Astrocyte of the spinal cord (primary cell): ENCODE measurements at regions not wholly inside any gene's neighbourhood (a gene's known extent, or its start where the extent isn't known, plus 50 kb on each side); places are given as distances from the start of the nearest gene placed in this dataset.
A peak's percentile ranks its signal among the peaks of the same experiment; 100 is the strongest.
"Not testable (repeated sequence)": the region's sequence is repeated elsewhere in the genome, so short reads cannot be mapped to it uniquely, and the experiment has no call there.

ENCODE experiments used
- DNase-seq: peaks from one replicate; pipeline ENCODE4 v3.0.0; 2011; ENCODE audit warnings: low read depth, low spot score
- H3K4me3 ChIP-seq: 2 replicates; pipeline ENCODE4 v1.5.1; 2011; ENCODE audit warnings: low read depth, mild to moderate bottlenecking, low read length, moderate library complexity
- in situ Hi-C: cut with HindIII; loops from 2 replicates; pipeline ENCODE4 v1.10.0; 2017; ENCODE audit warnings: low sequenced_read_pairs
- TF ChIP-seq, protein P1 (sequence below): IDR thresholded peaks from 2 replicates; pipeline ENCODE4 v1.5.1; 2012; ENCODE audit warnings: low read depth, mild to moderate bottlenecking, low read length, inconsistent platforms

DNA sequence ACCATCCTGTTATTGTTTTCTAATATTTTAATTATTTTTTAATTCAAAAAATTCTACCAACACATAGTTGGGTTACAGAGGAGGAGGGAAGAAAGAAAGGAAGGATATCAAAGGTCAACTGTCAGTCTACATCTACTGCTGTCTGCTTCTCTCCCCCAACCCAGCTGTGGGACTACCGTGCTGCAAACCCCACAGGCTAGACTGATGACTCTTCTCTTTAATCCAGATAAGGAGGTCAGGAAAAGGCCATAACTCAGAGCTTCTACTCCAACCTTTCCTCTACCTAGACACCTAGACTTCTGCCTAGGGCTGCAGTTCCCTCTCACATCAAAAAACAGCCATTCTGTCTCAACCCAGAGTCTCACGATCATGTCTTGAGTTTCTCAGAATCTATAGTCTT lies 124.2 kb upstream of the ETV3 start:
- DNase-seq = no peak
- TF ChIP-seq, protein P1, sequence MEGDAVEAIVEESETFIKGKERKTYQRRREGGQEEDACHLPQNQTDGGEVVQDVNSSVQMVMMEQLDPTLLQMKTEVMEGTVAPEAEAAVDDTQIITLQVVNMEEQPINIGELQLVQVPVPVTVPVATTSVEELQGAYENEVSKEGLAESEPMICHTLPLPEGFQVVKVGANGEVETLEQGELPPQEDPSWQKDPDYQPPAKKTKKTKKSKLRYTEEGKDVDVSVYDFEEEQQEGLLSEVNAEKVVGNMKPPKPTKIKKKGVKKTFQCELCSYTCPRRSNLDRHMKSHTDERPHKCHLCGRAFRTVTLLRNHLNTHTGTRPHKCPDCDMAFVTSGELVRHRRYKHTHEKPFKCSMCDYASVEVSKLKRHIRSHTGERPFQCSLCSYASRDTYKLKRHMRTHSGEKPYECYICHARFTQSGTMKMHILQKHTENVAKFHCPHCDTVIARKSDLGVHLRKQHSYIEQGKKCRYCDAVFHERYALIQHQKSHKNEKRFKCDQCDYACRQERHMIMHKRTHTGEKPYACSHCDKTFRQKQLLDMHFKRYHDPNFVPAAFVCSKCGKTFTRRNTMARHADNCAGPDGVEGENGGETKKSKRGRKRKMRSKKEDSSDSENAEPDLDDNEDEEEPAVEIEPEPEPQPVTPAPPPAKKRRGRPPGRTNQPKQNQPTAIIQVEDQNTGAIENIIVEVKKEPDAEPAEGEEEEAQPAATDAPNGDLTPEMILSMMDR = no peak

DNA sequence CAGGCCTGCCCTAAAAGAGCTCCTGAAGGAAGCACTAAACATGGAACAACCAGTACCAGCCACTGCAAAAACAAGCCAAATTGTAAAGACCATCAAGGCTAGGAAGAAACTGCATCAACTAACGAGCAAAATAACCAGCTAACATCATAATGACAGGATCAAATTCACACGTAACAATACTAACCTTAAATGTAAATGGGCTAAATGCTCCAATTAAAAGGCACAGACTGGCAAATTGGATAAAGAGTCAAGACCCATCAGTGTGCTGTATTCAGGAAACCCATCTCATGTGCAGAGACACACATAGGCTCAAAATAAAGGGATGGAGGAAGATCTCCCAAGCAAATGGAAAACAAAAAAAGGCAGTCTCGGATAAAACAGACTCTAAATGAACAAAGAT lies 117.7 kb upstream of the ETV3 start:
- DNase-seq, in situ Hi-C loops: not testable (repeated sequence)

More for the DNA sequence above, 124.2 kb upstream of the ETV3 start:
- no peak overlapping the region for H3K4me3 ChIP-seq
- in situ Hi-C loops = no loop called here

DNA sequence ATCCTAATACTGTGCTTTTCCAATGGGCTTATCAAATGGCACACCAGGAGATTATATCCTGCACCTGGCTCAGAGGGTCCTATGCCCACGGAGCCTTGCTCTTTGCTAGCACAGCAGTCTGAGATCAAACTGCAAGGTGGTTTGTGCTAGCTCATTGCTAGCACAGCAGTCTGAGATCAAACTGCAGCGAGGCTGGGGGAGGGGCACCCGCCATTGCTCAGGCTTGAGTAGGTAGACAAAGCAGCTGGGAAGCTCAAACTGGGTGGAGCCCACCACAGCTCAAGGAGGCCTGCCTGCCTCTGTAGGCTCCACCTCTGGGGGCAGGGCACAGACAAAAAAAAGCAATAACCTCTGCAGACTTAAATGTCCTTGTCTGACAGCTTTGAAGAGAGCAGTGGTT lies 116.0 kb upstream of the ETV3 start:
- in situ Hi-C loops, DNase-seq, H3K4me3 ChIP-seq: not testable (repeated sequence)

More for the DNA sequence above, 117.7 kb upstream of the ETV3 start:
- not testable (repeated sequence) for H3K4me3 ChIP-seq

DNA sequence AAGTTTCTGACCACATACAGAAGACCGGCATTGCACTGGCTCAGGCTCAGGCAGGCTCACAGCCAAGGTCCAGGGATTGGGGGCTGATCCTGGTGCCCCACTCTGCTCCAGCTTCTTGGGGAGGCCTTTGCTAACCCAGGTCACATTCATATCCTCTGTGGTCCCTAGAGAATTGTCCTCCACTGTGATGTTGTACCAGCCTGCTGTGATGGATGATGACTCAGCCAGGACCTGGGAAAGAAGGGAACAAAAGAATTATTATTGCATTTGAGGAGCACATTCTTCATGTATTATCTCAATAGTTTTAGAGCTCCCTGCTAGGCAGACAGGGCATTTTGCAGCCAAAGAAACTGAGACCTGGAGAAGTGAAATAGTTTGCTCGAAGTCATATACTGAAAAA lies 114.3 kb upstream of the ETV3 start:
- no peak overlapping the region for H3K4me3 ChIP-seq
- DNase-seq = peak; percentile 65
- TF ChIP-seq, protein P1 = no peak
- in situ Hi-C loops = no loop called here

DNA sequence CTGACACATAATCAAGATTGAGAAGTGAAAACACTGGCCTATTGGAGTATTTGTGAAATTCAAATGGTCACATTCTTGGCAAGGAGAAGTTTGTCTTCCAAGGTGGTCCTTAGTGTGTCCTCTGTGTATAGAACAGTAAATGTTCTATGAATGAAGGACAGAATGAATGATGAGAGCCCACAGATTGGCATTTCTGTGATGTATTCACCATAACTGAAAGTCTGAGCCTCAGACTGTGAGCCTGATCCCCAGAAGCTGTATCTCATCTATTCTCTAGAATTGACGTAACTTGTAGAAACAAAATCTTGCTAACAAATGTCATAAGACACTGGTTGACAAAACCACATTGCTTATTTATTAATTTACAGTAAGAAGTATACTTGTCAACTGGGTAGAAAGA lies 111.5 kb upstream of the ETV3 start:
- no peak overlapping the region for H3K4me3 ChIP-seq
- DNase-seq = no peak
- TF ChIP-seq, protein P1 = no peak
- in situ Hi-C loops = no loop called here

DNA sequence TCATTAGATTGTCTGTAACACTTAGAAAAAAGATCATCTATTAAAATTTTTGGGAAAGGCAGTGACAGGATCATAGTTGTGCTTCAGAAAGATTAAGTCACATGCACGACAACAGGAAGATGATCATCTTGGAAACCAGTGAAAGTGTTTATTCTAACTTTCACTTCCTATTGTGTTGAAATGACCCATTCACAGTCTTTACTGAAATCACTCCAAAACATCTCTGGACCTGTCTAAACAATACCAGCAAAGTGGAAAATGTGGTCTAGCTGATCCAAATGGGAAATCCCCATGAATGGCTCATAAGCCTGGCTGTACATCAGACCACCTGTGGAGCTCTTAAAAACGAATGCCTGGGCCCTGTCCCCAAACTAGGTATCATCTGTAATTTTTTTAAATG lies 111.1 kb upstream of the ETV3 start:
- no peak overlapping the region for H3K4me3 ChIP-seq
- TF ChIP-seq, protein P1 = no peak
- DNase-seq = peak; percentile 44
- in situ Hi-C loops = no loop called here

DNA sequence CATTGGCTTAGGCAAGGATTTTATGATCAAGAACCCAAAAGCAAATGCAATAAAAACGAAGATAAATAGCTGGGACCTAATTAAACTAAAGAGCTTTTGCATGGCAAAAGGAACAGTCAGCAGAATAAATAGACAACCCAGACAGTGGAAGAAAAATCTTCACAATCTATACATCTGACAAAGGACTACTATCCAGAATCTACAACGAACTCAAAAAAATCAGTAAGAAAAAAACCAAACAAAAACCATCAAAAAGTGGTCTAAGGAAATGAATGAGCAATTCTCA lies 109.5 kb upstream of the ETV3 start:
- H3K4me3 ChIP-seq, DNase-seq, in situ Hi-C loops: not testable (repeated sequence)

DNA sequence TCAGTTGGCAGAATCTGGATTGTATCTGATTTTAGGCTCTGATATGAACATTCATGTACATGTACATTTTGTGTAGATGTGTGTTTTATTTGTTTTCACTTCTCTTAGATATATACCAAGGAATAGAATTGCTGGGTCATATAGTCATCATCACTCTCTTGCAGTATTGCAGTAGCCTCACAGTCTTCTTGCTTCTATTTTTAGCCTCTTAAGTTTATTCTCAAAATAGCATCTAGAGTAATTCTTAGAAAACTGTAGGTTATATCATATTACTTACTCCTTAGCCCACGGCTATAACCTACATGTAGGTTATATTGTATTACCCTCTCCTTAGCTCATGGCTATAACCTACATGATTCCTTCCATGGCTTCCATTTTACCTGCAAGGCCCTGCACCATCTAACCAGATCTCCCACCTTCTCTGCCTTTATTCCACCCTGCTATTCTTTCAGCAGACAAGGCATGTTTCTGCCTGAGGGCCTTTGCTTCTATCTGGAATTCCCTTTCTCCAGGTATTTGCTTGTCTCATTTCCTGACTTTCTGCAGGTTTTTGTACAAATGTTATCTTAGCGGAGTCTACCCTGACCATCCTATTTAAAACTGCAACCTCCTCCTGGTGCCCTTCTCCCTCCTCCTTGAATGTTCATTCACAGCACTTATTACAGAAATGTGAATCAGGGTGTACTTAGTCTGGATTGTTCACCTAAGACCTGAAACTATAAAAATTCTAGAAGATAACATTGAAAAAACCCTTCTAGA lies 109.0 kb upstream of the ETV3 start:
- in situ Hi-C loops = no loop called here
- H3K4me3 ChIP-seq = no peak overlapping the region
- peak; percentile 30 for DNase-seq
- TF ChIP-seq, protein P1 = no peak
